HG03558 (cell line): ENCODE measurements at regions not wholly inside any gene's neighbourhood (a gene's known extent, or its start where the extent isn't known, plus 50 kb on each side); places are given as distances from the start of the nearest gene placed in this dataset.

ENCODE experiments used
- ATAC-seq: cut with Tn5 transposase; IDR thresholded peaks from one replicate; pipeline ENCODE4 v1.9.1; 2021; ENCODE audit warnings: moderate number of reproducible peaks; ENCODE audit not compliant: unreplicated experiment; ENCODE audit errors: extremely low read depth

GRCh38 chr1:219993554-219994433, 52.5 kb downstream of the EPRS1 start:
- ATAC-seq = no peak

- ATAC-seq = no peak
These were observed 54.4 kb downstream of the EPRS1 start for GRCh38 chr1:219991919-219992318.

- no peak for ATAC-seq
These were observed 54.8 kb downstream of the EPRS1 start for GRCh38 chr1:219991511-219991810.

GRCh38 chr1:219990782-219991510, 55.4 kb downstream of the EPRS1 start:
- no peak for ATAC-seq

GRCh38 chr1:219989766-219990165, 56.5 kb downstream of the EPRS1 start:
- no peak for ATAC-seq

- ATAC-seq = no peak
These were observed 57.5 kb downstream of the EPRS1 start for GRCh38 chr1:219988818-219989217.

- ATAC-seq = peak; percentile 62
These were observed 57.9 kb downstream of the EPRS1 start for GRCh38 chr1:219988387-219988786.

- no peak for ATAC-seq
These were observed 59.0 kb upstream of the SLC30A10 start for GRCh38 chr1:219987325-219987724.

- no peak for ATAC-seq
These were observed 56.8 kb upstream of the SLC30A10 start for GRCh38 chr1:219985169-219985568.
